ENCODE measurements at regions not wholly inside any gene's neighbourhood (a gene's known extent, or its start where the extent isn't known, plus 50 kb on each side); places are given as distances from the start of the nearest gene placed in this dataset.

GRCh38 chr3:177482048-177482691 lies 284.9 kb upstream of the TBL1XR1 start:
- TF ChIP-seq CTCF (conservative IDR thresholded peaks at IDR 0.05 in 1 of 2, IDR thresholded peaks at IDR 0.05 in 1 of 2; ENCODE audit: extremely low read depth in 1 of 2, insufficient read depth in 1 of 2, low read depth in 1 of 2, low read length in 2 of 2) (no peak), EZH2 (IDR thresholded peaks at IDR 0.05; ENCODE audit: borderline replicate concordance, low read length) (no peak)

Measured in mammary epithelial cell (primary cell).